Effector CD4-positive, alpha-beta T cell (primary cell): ENCODE measurements at regions not wholly inside any gene's neighbourhood (a gene's known extent, or its start where the extent isn't known, plus 50 kb on each side); places are given as distances from the start of the nearest gene placed in this dataset.

ENCODE experiments used
- DNase-seq: peaks from one replicate; pipeline ENCODE4 v3.0.0-alpha.2; 2020

- no peak for DNase-seq
These were observed 217.7 kb upstream of the CDH8 start for GRCh38 chr16:62253966-62254365.

- DNase-seq = no peak
These were observed 212.8 kb upstream of the CDH8 start for GRCh38 chr16:62249069-62249468.

GRCh38 chr16:62240722-62241121 is 204.5 kb upstream of the CDH8 start:
- no peak for DNase-seq

GRCh38 chr16:62225675-62226074 is 189.4 kb upstream of the CDH8 start:
- no peak for DNase-seq

- DNase-seq = no peak
These were observed 188.5 kb upstream of the CDH8 start for GRCh38 chr16:62224646-62225209.

- no peak for DNase-seq
These were observed 180.6 kb upstream of the CDH8 start for GRCh38 chr16:62216837-62217236.

- DNase-seq = no peak
These were observed 177.5 kb upstream of the CDH8 start for GRCh38 chr16:62213763-62214162.

- no peak for DNase-seq
These were observed 172.7 kb upstream of the CDH8 start for GRCh38 chr16:62208934-62209333.

- DNase-seq = no peak
These were observed 169.2 kb upstream of the CDH8 start for GRCh38 chr16:62205459-62205858.

- no peak for DNase-seq
These were observed 165.7 kb upstream of the CDH8 start for GRCh38 chr16:62201911-62202310.

- DNase-seq = no peak
These were observed 158.6 kb upstream of the CDH8 start for GRCh38 chr16:62194828-62195227.

GRCh38 chr16:62190426-62190825 is 154.2 kb upstream of the CDH8 start:
- no peak for DNase-seq

GRCh38 chr16:62177351-62178203 is 141.3 kb upstream of the CDH8 start:
- no peak for DNase-seq

GRCh38 chr16:62170642-62171041 is 134.4 kb upstream of the CDH8 start:
- no peak for DNase-seq

GRCh38 chr16:62167551-62167950 is 131.3 kb upstream of the CDH8 start:
- DNase-seq = no peak

- no peak for DNase-seq
These were observed 121.3 kb upstream of the CDH8 start for GRCh38 chr16:62157544-62157943.

GRCh38 chr16:62156971-62157370 is 120.7 kb upstream of the CDH8 start:
- no peak for DNase-seq

- DNase-seq = no peak
These were observed 113.4 kb upstream of the CDH8 start for GRCh38 chr16:62149631-62150030.

- DNase-seq = no peak
These were observed 101.8 kb upstream of the CDH8 start for GRCh38 chr16:62137996-62138395.

GRCh38 chr16:62135911-62136310 is 99.7 kb upstream of the CDH8 start:
- DNase-seq = no peak

GRCh38 chr16:62135446-62135845 is 99.2 kb upstream of the CDH8 start:
- no peak for DNase-seq

GRCh38 chr16:62130101-62130500 is 93.9 kb upstream of the CDH8 start:
- no peak for DNase-seq

GRCh38 chr16:62105244-62105643 is 69.0 kb upstream of the CDH8 start:
- no peak for DNase-seq

- DNase-seq = no peak
These were observed 66.3 kb upstream of the CDH8 start for GRCh38 chr16:62102588-62102987.

- no peak for DNase-seq
These were observed 64.4 kb upstream of the CDH8 start for GRCh38 chr16:62100651-62101050.
